ENCODE measurements at regions not wholly inside any gene's neighbourhood (a gene's known extent, or its start where the extent isn't known, plus 50 kb on each side); places are given as distances from the start of the nearest gene placed in this dataset.

- TF ChIP-seq PAX5 (IDR thresholded peaks at IDR 0.05; ENCODE audit: insufficient read depth, low read length, severe bottlenecking), result no peak
- no peak for TF ChIP-seq POLR2A (IDR thresholded peaks at IDR 0.05; ENCODE audit: low read depth, low read length)
- TF ChIP-seq POU2F2 (IDR thresholded peaks at IDR 0.05; ENCODE audit: low read depth, low read length), result no peak
- TF ChIP-seq SPI1 (IDR thresholded peaks at IDR 0.05; ENCODE audit: low read depth, low read length), result no peak
- no peak for FAIRE-seq
- DNase-seq (ENCODE audit: insufficient read length, low spot score), result no peak
Measured at GRCh38 chr7:46133751-46134150, 212.7 kb upstream of the IGFBP3 start.

- FAIRE-seq, result no peak
- no peak for TF ChIP-seq SPI1 (IDR thresholded peaks at IDR 0.05; ENCODE audit: low read depth, low read length)
- TF ChIP-seq TAF1 (IDR thresholded peaks at IDR 0.05; ENCODE audit: low read depth, low read length), result no peak
- TF ChIP-seq POLR2A (IDR thresholded peaks at IDR 0.05; ENCODE audit: low read depth, low read length), result no peak
- no peak for TF ChIP-seq POU2F2 (IDR thresholded peaks at IDR 0.05; ENCODE audit: low read depth, low read length)
- no peak for TF ChIP-seq PAX5 (IDR thresholded peaks at IDR 0.05; ENCODE audit: insufficient read depth, low read length, severe bottlenecking)
- TF ChIP-seq POLR2AphosphoS5 (IDR thresholded peaks at IDR 0.05; ENCODE audit: low read depth, low read length), result no peak
- no peak for DNase-seq (ENCODE audit: insufficient read length, low spot score)
Measured at GRCh38 chr7:46133072-46133471, 212.0 kb upstream of the IGFBP3 start.

- DNase-seq (ENCODE audit: insufficient read length, low spot score) (no peak), FAIRE-seq (no peak)
- TF ChIP-seq POLR2A (IDR thresholded peaks at IDR 0.05; ENCODE audit: low read depth, low read length) (no peak), POLR2AphosphoS5 (IDR thresholded peaks at IDR 0.05; ENCODE audit: low read depth, low read length) (no peak), TAF1 (IDR thresholded peaks at IDR 0.05; ENCODE audit: low read depth, low read length) (no peak), POU2F2 (IDR thresholded peaks at IDR 0.05; ENCODE audit: low read depth, low read length) (no peak), SPI1 (IDR thresholded peaks at IDR 0.05; ENCODE audit: low read depth, low read length) (no peak), PAX5 (IDR thresholded peaks at IDR 0.05; ENCODE audit: insufficient read depth, low read length, severe bottlenecking) (no peak)
Measured at GRCh38 chr7:46131916-46132795, 211.1 kb upstream of the IGFBP3 start.

GRCh38 chr7:46129831-46130230 is 208.8 kb upstream of the IGFBP3 start:
- TF ChIP-seq POLR2AphosphoS5 (IDR thresholded peaks at IDR 0.05; ENCODE audit: low read depth, low read length) (no peak), POU2F2 (IDR thresholded peaks at IDR 0.05; ENCODE audit: low read depth, low read length) (no peak), POLR2A (IDR thresholded peaks at IDR 0.05; ENCODE audit: low read depth, low read length) (no peak), TAF1 (IDR thresholded peaks at IDR 0.05; ENCODE audit: low read depth, low read length) (no peak), PAX5 (IDR thresholded peaks at IDR 0.05; ENCODE audit: insufficient read depth, low read length, severe bottlenecking) (no peak), SPI1 (IDR thresholded peaks at IDR 0.05; ENCODE audit: low read depth, low read length) (no peak)
- FAIRE-seq (no peak), DNase-seq (ENCODE audit: insufficient read length, low spot score) (no peak)

GRCh38 chr7:46127814-46128213 is 206.7 kb upstream of the IGFBP3 start:
- TF ChIP-seq SPI1 (IDR thresholded peaks at IDR 0.05; ENCODE audit: low read depth, low read length) (no peak), PAX5 (IDR thresholded peaks at IDR 0.05; ENCODE audit: insufficient read depth, low read length, severe bottlenecking) (no peak), POLR2AphosphoS5 (IDR thresholded peaks at IDR 0.05; ENCODE audit: low read depth, low read length) (no peak), POU2F2 (IDR thresholded peaks at IDR 0.05; ENCODE audit: low read depth, low read length) (no peak), POLR2A (IDR thresholded peaks at IDR 0.05; ENCODE audit: low read depth, low read length) (no peak)
- FAIRE-seq (no peak), DNase-seq (ENCODE audit: insufficient read length, low spot score) (no peak)

GRCh38 chr7:46126675-46127300 is 205.7 kb upstream of the IGFBP3 start:
- DNase-seq (ENCODE audit: insufficient read length, low spot score) (no peak), FAIRE-seq (no peak)
- TF ChIP-seq TAF1 (IDR thresholded peaks at IDR 0.05; ENCODE audit: low read depth, low read length), result no peak
- no peak for TF ChIP-seq POLR2AphosphoS5 (IDR thresholded peaks at IDR 0.05; ENCODE audit: low read depth, low read length)
- no peak for TF ChIP-seq POLR2A (IDR thresholded peaks at IDR 0.05; ENCODE audit: low read depth, low read length)
- no peak for TF ChIP-seq POU2F2 (IDR thresholded peaks at IDR 0.05; ENCODE audit: low read depth, low read length)
- TF ChIP-seq PAX5 (IDR thresholded peaks at IDR 0.05; ENCODE audit: insufficient read depth, low read length, severe bottlenecking), result no peak
- TF ChIP-seq SPI1 (IDR thresholded peaks at IDR 0.05; ENCODE audit: low read depth, low read length), result no peak

GRCh38 chr7:46123756-46124343 is 202.8 kb upstream of the IGFBP3 start:
- DNase-seq (ENCODE audit: insufficient read length, low spot score), result no peak
- no peak for FAIRE-seq
- no peak for TF ChIP-seq POU2F2 (IDR thresholded peaks at IDR 0.05; ENCODE audit: low read depth, low read length)
- no peak for TF ChIP-seq SPI1 (IDR thresholded peaks at IDR 0.05; ENCODE audit: low read depth, low read length)
- no peak for TF ChIP-seq TAF1 (IDR thresholded peaks at IDR 0.05; ENCODE audit: low read depth, low read length)
- TF ChIP-seq PAX5 (IDR thresholded peaks at IDR 0.05; ENCODE audit: insufficient read depth, low read length, severe bottlenecking), result no peak
- TF ChIP-seq POLR2AphosphoS5 (IDR thresholded peaks at IDR 0.05; ENCODE audit: low read depth, low read length), result no peak
- TF ChIP-seq POLR2A (IDR thresholded peaks at IDR 0.05; ENCODE audit: low read depth, low read length), result no peak

- FAIRE-seq (no peak), DNase-seq (ENCODE audit: insufficient read length, low spot score) (no peak)
- TF ChIP-seq POLR2A (IDR thresholded peaks at IDR 0.05; ENCODE audit: low read depth, low read length), result no peak
- no peak for TF ChIP-seq POU2F2 (IDR thresholded peaks at IDR 0.05; ENCODE audit: low read depth, low read length)
- no peak for TF ChIP-seq TAF1 (IDR thresholded peaks at IDR 0.05; ENCODE audit: low read depth, low read length)
- TF ChIP-seq SPI1 (IDR thresholded peaks at IDR 0.05; ENCODE audit: low read depth, low read length), result no peak
- no peak for TF ChIP-seq PAX5 (IDR thresholded peaks at IDR 0.05; ENCODE audit: insufficient read depth, low read length, severe bottlenecking)
- TF ChIP-seq POLR2AphosphoS5 (IDR thresholded peaks at IDR 0.05; ENCODE audit: low read depth, low read length), result no peak
Measured at GRCh38 chr7:46115410-46115809, 194.3 kb upstream of the IGFBP3 start.

- TF ChIP-seq POU2F2 (IDR thresholded peaks at IDR 0.05; ENCODE audit: low read depth, low read length), result no peak
- no peak for TF ChIP-seq POLR2AphosphoS5 (IDR thresholded peaks at IDR 0.05; ENCODE audit: low read depth, low read length)
- no peak for TF ChIP-seq TAF1 (IDR thresholded peaks at IDR 0.05; ENCODE audit: low read depth, low read length)
- FAIRE-seq, result no peak
Measured at GRCh38 chr7:46109437-46109836, 188.4 kb upstream of the IGFBP3 start.

More at GRCh38 chr7:46109437-46109836, 188.4 kb upstream of the IGFBP3 start:
- no peak for DNase-seq (ENCODE audit: insufficient read length, low spot score)
